Parathyroid adenoma (tissue), 2 donors: ENCODE measurements at regions not wholly inside any gene's neighbourhood (a gene's known extent, or its start where the extent isn't known, plus 50 kb on each side); places are given as distances from the start of the nearest gene placed in this dataset.

ENCODE experiments used
- H2AFZ ChIP-seq: fragments of 300-600 bp; sonication (generic); one replicate; pipeline ENCODE4 v1.7.0; 2017; ENCODE audit warnings: antibody characterized with exemption, mild to moderate bottlenecking
- H3K27ac ChIP-seq: fragments of 300-600 bp; sonication (generic); one replicate; pipeline ENCODE4 v1.7.0; 2017
- H3K27me3 ChIP-seq: fragments of 300-600 bp; sonication (generic); one replicate; pipeline ENCODE4 v1.7.0; 2017; ENCODE audit warnings: low read length; ENCODE audit not compliant: control insufficient read depth, insufficient read depth
- H3K36me3 ChIP-seq: fragments of 300-600 bp; sonication (generic); one replicate; pipeline ENCODE4 v1.7.0; 2017; ENCODE audit warnings: low read length; ENCODE audit not compliant: control insufficient read depth, insufficient read depth
- H3K4me1 ChIP-seq: fragments of 300-600 bp; sonication (generic); one replicate; pipeline ENCODE4 v1.7.0; 2017; ENCODE audit warnings: control low read depth
- H3K4me2 ChIP-seq: fragments of 300-600 bp; sonication (generic); one replicate; pipeline ENCODE4 v1.7.0; 2017; ENCODE audit warnings: low read length
- H3K4me3 ChIP-seq: fragments of 300-600 bp; sonication (generic); one replicate; pipeline ENCODE4 v1.7.0; 2017; ENCODE audit warnings: low read depth, low read length
- H3K79me2 ChIP-seq: fragments of 300-600 bp; sonication (generic); one replicate; pipeline ENCODE4 v1.7.0; 2017; ENCODE audit warnings: control low read depth
- H3K9ac ChIP-seq: fragments of 300-600 bp; sonication (generic); one replicate; pipeline ENCODE4 v1.7.0; 2017; ENCODE audit warnings: mild to moderate bottlenecking
- H3K9me3 ChIP-seq: fragments of 300-600 bp; sonication (generic); one replicate; pipeline ENCODE4 v1.7.0; 2017; ENCODE audit warnings: low read length; ENCODE audit not compliant: control insufficient read depth
- CTCF ChIP-seq: fragments of 300-600 bp; sonication (generic); IDR thresholded peaks from one replicate; pipeline ENCODE4 v1.7.0; 2017; ENCODE audit warnings: antibody characterized with exemption, mild to moderate bottlenecking
- donor health status: primary hyperparathyroidism.

GRCh38 chr21:17044696-17045095 is 468.1 kb upstream of the CXADR start:
- Histone ChIP-seq H3K9me3 (no peaks in the 10 kb centered on the region), H2AFZ (no peak overlapping the region), H3K4me1 (no peaks in the 10 kb centered on the region), H3K27me3 (no peaks in the 10 kb centered on the region), H3K4me3 (no peak overlapping the region), H3K27ac (no peak overlapping the region), H3K9ac (no peak overlapping the region), H3K4me2 (no peak overlapping the region), H3K36me3 (no peaks in the 10 kb centered on the region), H3K79me2 (no peaks in the 10 kb centered on the region)
- no peak for TF ChIP-seq CTCF

- H3K4me2 ChIP-seq, result no peak overlapping the region
- no peak overlapping the region for H3K9ac ChIP-seq
- H3K79me2 ChIP-seq, result no peaks in the 10 kb centered on the region
- H3K9me3 ChIP-seq, result no peaks in the 10 kb centered on the region
- no peak for TF ChIP-seq CTCF
- no peaks in the 10 kb centered on the region for H3K27me3 ChIP-seq
- no peak overlapping the region for H3K27ac ChIP-seq
- no peaks in the 10 kb centered on the region for H3K4me1 ChIP-seq
- H3K36me3 ChIP-seq, result no peaks in the 10 kb centered on the region
- no peak overlapping the region for H3K4me3 ChIP-seq
- H2AFZ ChIP-seq, result no peak overlapping the region
These were observed 467.5 kb upstream of the CXADR start for GRCh38 chr21:17045214-17045853.

GRCh38 chr21:17048974-17049373 is 463.9 kb upstream of the CXADR start:
- H3K27ac ChIP-seq, result no peak overlapping the region
- TF ChIP-seq CTCF, result no peak
- no peaks in the 10 kb centered on the region for H3K79me2 ChIP-seq
- H3K9ac ChIP-seq, result no peak overlapping the region
- no peak overlapping the region for H2AFZ ChIP-seq
- H3K4me1 ChIP-seq, result no peaks in the 10 kb centered on the region
- no peaks in the 10 kb centered on the region for H3K36me3 ChIP-seq
- no peaks in the 10 kb centered on the region for H3K9me3 ChIP-seq
- no peak overlapping the region for H3K4me2 ChIP-seq
- H3K27me3 ChIP-seq, result no peaks in the 10 kb centered on the region
- no peak overlapping the region for H3K4me3 ChIP-seq

GRCh38 chr21:17050156-17050555 is 462.7 kb upstream of the CXADR start:
- Histone ChIP-seq H3K36me3 (no peaks in the 10 kb centered on the region), H2AFZ (no peak overlapping the region), H3K4me2 (no peak overlapping the region), H3K27me3 (no peaks in the 10 kb centered on the region), H3K4me1 (no peaks in the 10 kb centered on the region), H3K9ac (no peak overlapping the region), H3K27ac (no peak overlapping the region), H3K4me3 (no peak overlapping the region), H3K79me2 (no peaks in the 10 kb centered on the region), H3K9me3 (no peaks in the 10 kb centered on the region)
- no peak for TF ChIP-seq CTCF

- TF ChIP-seq CTCF, result no peak
- Histone ChIP-seq H3K4me2 (no peak overlapping the region), H2AFZ (no peak overlapping the region)
These were observed 462.2 kb upstream of the CXADR start for GRCh38 chr21:17050646-17051045.

More at GRCh38 chr21:17050646-17051045, 462.2 kb upstream of the CXADR start:
- Histone ChIP-seq H3K9me3 (no peaks in the 10 kb centered on the region), H3K27ac (no peak overlapping the region), H3K27me3 (no peaks in the 10 kb centered on the region), H3K36me3 (no peaks in the 10 kb centered on the region), H3K4me3 (no peak overlapping the region), H3K4me1 (no peaks in the 10 kb centered on the region), H3K79me2 (no peaks in the 10 kb centered on the region), H3K9ac (no peak overlapping the region)
